HepG2 (cell line): ENCODE measurements at regions not wholly inside any gene's neighbourhood (a gene's known extent, or its start where the extent isn't known, plus 50 kb on each side); places are given as distances from the start of the nearest gene placed in this dataset.

Experiments
- CENPBD1 ChIP-seq: sonication (generic); formaldehyde crosslinking; IDR thresholded peaks from 2 replicates; pipeline ENCODE4 v1.8.0; 2022; ENCODE audit warnings: missing genetic modification reagents, low read depth, mild to moderate bottlenecking, borderline replicate concordance
- FOXA1 ChIP-seq, 2 experiments: fragments of 450-650 bp in 1 of 2; sonication (generic) in 1 of 2; formaldehyde crosslinking in 1 of 2; IDR thresholded peaks; 2 replicates each; pipeline versions ENCODE4 v1.4.0 to v1.6.1; 2016 to 2020; ENCODE audit warnings: missing genetic modification reagents in 1 of 2
- GMEB2 ChIP-seq: IDR thresholded peaks from 2 replicates; pipeline ENCODE4 v1.6.1; 2016; ENCODE audit warnings: missing biosample characterization, missing genetic modification reagents, low read depth
- HCFC1 ChIP-seq: fragments of 150-350 bp; IDR thresholded peaks from 2 replicates; pipeline ENCODE4 v1.6.1; 2014; ENCODE audit warnings: low read depth, low read length
- KDM6A ChIP-seq: IDR thresholded peaks from 2 replicates; pipeline ENCODE4 v1.6.1; 2016; ENCODE audit warnings: low read depth
- KLF9 ChIP-seq: IDR thresholded peaks from 2 replicates; pipeline ENCODE4 v1.6.1; 2016; ENCODE audit warnings: low read depth
- MLX ChIP-seq: IDR thresholded peaks from 2 replicates; pipeline ENCODE4 v1.6.1; 2016
- NCOR1 ChIP-seq: fragments of 200-600 bp; sonication (generic); IDR thresholded peaks from 2 replicates; pipeline ENCODE4 v1.7.0; 2017; ENCODE audit warnings: antibody characterized with exemption, low read length, borderline replicate concordance
- NONO ChIP-seq, 2 experiments: fragments of 450-650 bp in 1 of 2; sonication (generic) in 1 of 2; formaldehyde crosslinking in 1 of 2; IDR thresholded peaks in 1 of 2; conservative IDR thresholded peaks in 1 of 2; 2 replicates each; pipeline versions ENCODE4 v1.6.1 to v1.8.0; 2017 to 2022; ENCODE audit warnings: mild to moderate bottlenecking in 1 of 2, missing genetic modification reagents in 1 of 2, moderate library complexity in 1 of 2
- PRDM15 ChIP-seq: sonication (generic); formaldehyde crosslinking; IDR thresholded peaks from 2 replicates; pipeline ENCODE4 v1.4.0; 2020; ENCODE audit warnings: missing genetic modification reagents
- TBL1XR1 ChIP-seq: fragments of 150-350 bp; IDR thresholded peaks from 2 replicates; pipeline ENCODE4 v1.6.1; 2014; ENCODE audit warnings: borderline replicate concordance, low read length; ENCODE audit not compliant: partially characterized antibody
- THAP11 ChIP-seq: IDR thresholded peaks from 2 replicates; pipeline ENCODE4 v1.6.1; 2016; ENCODE audit warnings: missing biosample characterization, missing genetic modification reagents
- ZBTB7A ChIP-seq: sonication (generic); formaldehyde crosslinking; IDR thresholded peaks from 2 replicates; pipeline ENCODE4 v1.8.0; 2022; ENCODE audit warnings: mild to moderate bottlenecking, missing genetic modification reagents
- ZGPAT ChIP-seq: IDR thresholded peaks from 2 replicates; pipeline ENCODE4 v1.6.1; 2016; ENCODE audit warnings: mild to moderate bottlenecking
- ZNF280B ChIP-seq: sonication (generic); formaldehyde crosslinking; IDR thresholded peaks from 2 replicates; pipeline ENCODE4 v1.5.0; 2020; ENCODE audit warnings: missing genetic modification reagents, mild to moderate bottlenecking, borderline replicate concordance
- ZNF552 ChIP-seq: sonication (generic); formaldehyde crosslinking; IDR thresholded peaks from 2 replicates; pipeline ENCODE4 v1.9.0; 2022; ENCODE audit warnings: missing genetic modification reagents, mild to moderate bottlenecking, borderline replicate concordance
- ZNF704 ChIP-seq: sonication (generic); formaldehyde crosslinking; IDR thresholded peaks from 2 replicates; pipeline ENCODE4 v1.8.1; 2023; ENCODE audit warnings: mild to moderate bottlenecking, inconsistent platforms, moderate library complexity, missing genetic modification reagents, borderline replicate concordance
- ZNF775 ChIP-seq: sonication (generic); formaldehyde crosslinking; IDR thresholded peaks from 2 replicates; pipeline ENCODE4 v1.4.0; 2020; ENCODE audit warnings: missing genetic modification reagents, mild to moderate bottlenecking, moderate library complexity, borderline replicate concordance
- ZNF816 ChIP-seq: sonication (generic); formaldehyde crosslinking; IDR thresholded peaks from 2 replicates; pipeline ENCODE4 v1.8.0; 2022; ENCODE audit warnings: missing genetic modification reagents, mild to moderate bottlenecking, borderline replicate concordance

- TF ChIP-seq ZNF280B (CRISPR knock-in tag) (no peak), TBL1XR1 (no peak), HCFC1 (no peak), CENPBD1 (CRISPR knock-in tag) (no peak), MLX (CRISPR knock-in tag) (no peak), ZGPAT (CRISPR knock-in tag) (peak; percentile 29; the same call in 1 of the 2 replicates), NONO (IDR thresholded peaks at IDR 0.05) (no peak), NONO (CRISPR knock-in tag; conservative IDR thresholded peaks at IDR 0.05) (0 out of 2 replicates have a peak, but pooled peaks have one; percentile 9), FOXA1 (IDR thresholded peaks at IDR 0.05) (no peak), FOXA1 (CRISPR knock-in tag; IDR thresholded peaks at IDR 0.05) (no peak), ZBTB7A (CRISPR knock-in tag) (no peak), ZNF775 (no peak), ZNF552 (CRISPR knock-in tag) (no peak), NCOR1 (peak; percentile 57; the same call in 1 of the 2 replicates), KLF9 (CRISPR knock-in tag) (no peak), KDM6A (CRISPR knock-in tag) (0 out of 2 replicates have a peak, but pooled peaks have one; percentile 14), PRDM15 (no peak), GMEB2 (CRISPR knock-in tag) (no peak), ZNF704 (CRISPR knock-in tag) (no peak), THAP11 (CRISPR knock-in tag) (no peak), ZNF816 (CRISPR knock-in tag) (no peak)
Observed at GRCh38 chrX:109812236-109812635, 79.2 kb upstream of the ACSL4 start (continued).
